HL-60 (cell line): ENCODE measurements at regions not wholly inside any gene's neighbourhood (a gene's known extent, or its start where the extent isn't known, plus 50 kb on each side); places are given as distances from the start of the nearest gene placed in this dataset.
"Not testable (repeated sequence)": the region's sequence is repeated elsewhere in the genome, so short reads cannot be mapped to it uniquely, and the experiment has no call there.

ENCODE experiments used
- POLR2AphosphoS5 ChIP-seq: IDR thresholded peaks from 2 replicates; pipeline ENCODE4 v1.6.1; 2012; ENCODE audit warnings: low read depth
- SPI1 ChIP-seq: IDR thresholded peaks from 2 replicates; pipeline ENCODE4 v1.6.1; 2012; ENCODE audit warnings: low read depth, mild to moderate bottlenecking, borderline replicate concordance
- TF ChIP-seq, protein P1 (sequence below): IDR thresholded peaks from one replicate; pipeline ENCODE4 v1.5.1; 2011; ENCODE audit warnings: low read length, control low read depth, inconsistent platforms; ENCODE audit not compliant: insufficient read depth
- TF ChIP-seq, protein P2 (sequence below): IDR thresholded peaks from 2 replicates; pipeline ENCODE4 v1.6.1; 2012; ENCODE audit warnings: low read depth; ENCODE audit not compliant: insufficient replicate concordance

DNA sequence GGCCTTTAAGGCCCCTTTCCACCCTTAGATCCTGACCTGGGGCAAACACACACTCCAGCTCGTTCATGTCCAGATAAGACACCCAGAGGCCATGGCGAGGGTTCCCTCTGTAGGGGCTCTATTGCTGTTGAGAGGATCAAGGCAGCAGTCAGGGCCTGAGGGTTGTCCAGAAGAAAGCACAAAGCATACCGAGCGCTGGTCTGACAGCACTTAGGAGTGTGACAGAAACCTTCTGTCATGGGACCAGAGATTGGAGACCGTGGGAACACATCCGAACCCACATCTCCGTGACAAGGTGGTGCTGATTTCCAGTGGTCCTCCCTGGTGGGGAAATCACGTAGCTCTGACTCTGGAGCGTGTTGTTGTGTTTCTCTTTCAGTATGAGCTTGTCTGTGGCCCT, 69.8 kb upstream of the ALDH3B2 start:
- not testable (repeated sequence) for TF ChIP-seq POLR2AphosphoS5, SPI1
- TF ChIP-seq, protein P1, sequence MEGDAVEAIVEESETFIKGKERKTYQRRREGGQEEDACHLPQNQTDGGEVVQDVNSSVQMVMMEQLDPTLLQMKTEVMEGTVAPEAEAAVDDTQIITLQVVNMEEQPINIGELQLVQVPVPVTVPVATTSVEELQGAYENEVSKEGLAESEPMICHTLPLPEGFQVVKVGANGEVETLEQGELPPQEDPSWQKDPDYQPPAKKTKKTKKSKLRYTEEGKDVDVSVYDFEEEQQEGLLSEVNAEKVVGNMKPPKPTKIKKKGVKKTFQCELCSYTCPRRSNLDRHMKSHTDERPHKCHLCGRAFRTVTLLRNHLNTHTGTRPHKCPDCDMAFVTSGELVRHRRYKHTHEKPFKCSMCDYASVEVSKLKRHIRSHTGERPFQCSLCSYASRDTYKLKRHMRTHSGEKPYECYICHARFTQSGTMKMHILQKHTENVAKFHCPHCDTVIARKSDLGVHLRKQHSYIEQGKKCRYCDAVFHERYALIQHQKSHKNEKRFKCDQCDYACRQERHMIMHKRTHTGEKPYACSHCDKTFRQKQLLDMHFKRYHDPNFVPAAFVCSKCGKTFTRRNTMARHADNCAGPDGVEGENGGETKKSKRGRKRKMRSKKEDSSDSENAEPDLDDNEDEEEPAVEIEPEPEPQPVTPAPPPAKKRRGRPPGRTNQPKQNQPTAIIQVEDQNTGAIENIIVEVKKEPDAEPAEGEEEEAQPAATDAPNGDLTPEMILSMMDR, result not testable (repeated sequence)
- TF ChIP-seq, protein P2, sequence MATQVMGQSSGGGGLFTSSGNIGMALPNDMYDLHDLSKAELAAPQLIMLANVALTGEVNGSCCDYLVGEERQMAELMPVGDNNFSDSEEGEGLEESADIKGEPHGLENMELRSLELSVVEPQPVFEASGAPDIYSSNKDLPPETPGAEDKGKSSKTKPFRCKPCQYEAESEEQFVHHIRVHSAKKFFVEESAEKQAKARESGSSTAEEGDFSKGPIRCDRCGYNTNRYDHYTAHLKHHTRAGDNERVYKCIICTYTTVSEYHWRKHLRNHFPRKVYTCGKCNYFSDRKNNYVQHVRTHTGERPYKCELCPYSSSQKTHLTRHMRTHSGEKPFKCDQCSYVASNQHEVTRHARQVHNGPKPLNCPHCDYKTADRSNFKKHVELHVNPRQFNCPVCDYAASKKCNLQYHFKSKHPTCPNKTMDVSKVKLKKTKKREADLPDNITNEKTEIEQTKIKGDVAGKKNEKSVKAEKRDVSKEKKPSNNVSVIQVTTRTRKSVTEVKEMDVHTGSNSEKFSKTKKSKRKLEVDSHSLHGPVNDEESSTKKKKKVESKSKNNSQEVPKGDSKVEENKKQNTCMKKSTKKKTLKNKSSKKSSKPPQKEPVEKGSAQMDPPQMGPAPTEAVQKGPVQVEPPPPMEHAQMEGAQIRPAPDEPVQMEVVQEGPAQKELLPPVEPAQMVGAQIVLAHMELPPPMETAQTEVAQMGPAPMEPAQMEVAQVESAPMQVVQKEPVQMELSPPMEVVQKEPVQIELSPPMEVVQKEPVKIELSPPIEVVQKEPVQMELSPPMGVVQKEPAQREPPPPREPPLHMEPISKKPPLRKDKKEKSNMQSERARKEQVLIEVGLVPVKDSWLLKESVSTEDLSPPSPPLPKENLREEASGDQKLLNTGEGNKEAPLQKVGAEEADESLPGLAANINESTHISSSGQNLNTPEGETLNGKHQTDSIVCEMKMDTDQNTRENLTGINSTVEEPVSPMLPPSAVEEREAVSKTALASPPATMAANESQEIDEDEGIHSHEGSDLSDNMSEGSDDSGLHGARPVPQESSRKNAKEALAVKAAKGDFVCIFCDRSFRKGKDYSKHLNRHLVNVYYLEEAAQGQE, result not testable (repeated sequence)
